Activated CD8-positive, alpha-beta T cell treated with anti-CD3 and anti-CD28 coated beads for 36 hours (primary cell): ENCODE measurements at regions not wholly inside any gene's neighbourhood (a gene's known extent, or its start where the extent isn't known, plus 50 kb on each side); places are given as distances from the start of the nearest gene placed in this dataset.

Experiments
- ATAC-seq: fragments of 200-7000 bp; cut with Tn5 transposase; one replicate; pipeline ENCODE4 v1.10.0; 2021; ENCODE audit warnings: mild to moderate bottlenecking, moderate library complexity
- CTCF ChIA-PET: fragments of 350-600 bp; sonication (Branson Sonifier 250); formaldehyde crosslinking; loops from one replicate; lab custom pipeline; 2021; ENCODE audit warnings: antibody characterized with exemption; lab: Charles Lee
- POLR2A ChIA-PET: fragments of 350-600 bp; sonication (Branson Sonifier 250); formaldehyde crosslinking; loops from one replicate; lab custom pipeline; 2021; ENCODE audit warnings: antibody characterized with exemption; lab: Charles Lee
- DNase-seq: peaks from one replicate; pipeline ENCODE4 v3.0.0-alpha.2; 2020
- H3K27ac Mint-ChIP-seq: one replicate; pipeline ENCODE4 v1.8.0; 2021; ENCODE audit warnings: mild to moderate bottlenecking, mixed read lengths
- H3K27me3 Mint-ChIP-seq: one replicate; pipeline ENCODE4 v1.8.0; 2021; ENCODE audit warnings: mixed read lengths
- H3K36me3 Mint-ChIP-seq: one replicate; pipeline ENCODE4 v1.8.0; 2021; ENCODE audit warnings: low read depth, mixed read lengths
- H3K4me1 Mint-ChIP-seq: one replicate; pipeline ENCODE4 v1.8.0; 2021; ENCODE audit warnings: low read depth, mixed read lengths
- H3K4me3 Mint-ChIP-seq: one replicate; pipeline ENCODE4 v1.8.0; 2021; ENCODE audit warnings: mild to moderate bottlenecking, moderate library complexity, mixed read lengths
- H3K9me3 Mint-ChIP-seq: one replicate; pipeline ENCODE4 v1.8.0; 2021; ENCODE audit warnings: mixed read lengths
- CTCF ChIP-seq: fragments of 200-600 bp; IDR thresholded peaks from one replicate; pipeline ENCODE4 v1.8.0; 2022; ENCODE audit warnings: antibody characterized with exemption, mild to moderate bottlenecking
- intact Hi-C: fragments of 100-400 bp; cut with micrococcal nuclease; formaldehyde crosslinking; loops from one replicate; pipeline ENCODE4 v1.10.0; 2022

- POLR2A ChIA-PET, result interaction anchor here (0.6 to 0.9 kb wide), 2 partner anchors 11 to 66 kb away, joined by 3 read pairs; no protein-coding TSS in a partner anchor
- intact Hi-C loops, result no loop called here
- Mint-ChIP-seq H3K36me3 (no peaks in the 10 kb centered on the region), H3K4me3 (no peak overlapping the region), H3K4me1 (no peaks in the 10 kb centered on the region), H3K27me3 (no peaks in the 10 kb centered on the region), H3K27ac (no peak overlapping the region), H3K9me3 (peaks cover 3% of the 10 kb centered on the region)
- ATAC-seq (no peak), DNase-seq (no peak)
- CTCF ChIA-PET, result no interaction called here
- TF ChIP-seq CTCF, result no peak
These were observed 1166.3 kb upstream of the ACVR2A start for GRCh38 chr2:146678516-146678915.

GRCh38 chr2:146677280-146677679, 1167.5 kb upstream of the ACVR2A start:
- no peak for ATAC-seq
- intact Hi-C loops, result no loop called here
- H3K36me3 Mint-ChIP-seq, result no peaks in the 10 kb centered on the region
- H3K9me3 Mint-ChIP-seq, result no peaks in the 10 kb centered on the region
- no peak overlapping the region for H3K27ac Mint-ChIP-seq
- no peaks in the 10 kb centered on the region for H3K4me1 Mint-ChIP-seq
- ChIA-PET POLR2A (no interaction called here), CTCF (no interaction called here)
- H3K4me3 Mint-ChIP-seq, result no peak overlapping the region
- TF ChIP-seq CTCF, result no peak
- no peaks in the 10 kb centered on the region for H3K27me3 Mint-ChIP-seq
- no peak for DNase-seq

GRCh38 chr2:146669735-146670134, 1175.1 kb upstream of the ACVR2A start:
- ChIA-PET POLR2A (no interaction called here), CTCF (no interaction called here)
- intact Hi-C loops, result no loop called here
- H3K36me3 Mint-ChIP-seq, result no peaks in the 10 kb centered on the region
- no peak overlapping the region for H3K27ac Mint-ChIP-seq
- no peak for ATAC-seq
- DNase-seq, result no peak
- H3K27me3 Mint-ChIP-seq, result no peaks in the 10 kb centered on the region
- H3K4me3 Mint-ChIP-seq, result no peak overlapping the region
- no peak for TF ChIP-seq CTCF
- H3K4me1 Mint-ChIP-seq, result no peaks in the 10 kb centered on the region
- no peaks in the 10 kb centered on the region for H3K9me3 Mint-ChIP-seq

GRCh38 chr2:146666340-146666739, 1178.5 kb upstream of the ACVR2A start:
- CTCF ChIA-PET, result no interaction called here
- no peaks in the 10 kb centered on the region for H3K9me3 Mint-ChIP-seq
- ATAC-seq (no peak), DNase-seq (no peak)
- POLR2A ChIA-PET, result no interaction called here
- H3K27me3 Mint-ChIP-seq, result no peaks in the 10 kb centered on the region
- no peak overlapping the region for H3K27ac Mint-ChIP-seq
- no peak overlapping the region for H3K4me3 Mint-ChIP-seq
- no peaks in the 10 kb centered on the region for H3K36me3 Mint-ChIP-seq
- intact Hi-C loops, result no loop called here
- H3K4me1 Mint-ChIP-seq, result no peaks in the 10 kb centered on the region
- no peak for TF ChIP-seq CTCF

GRCh38 chr2:146665800-146666199, 1179.0 kb upstream of the ACVR2A start:
- Mint-ChIP-seq H3K9me3 (no peaks in the 10 kb centered on the region), H3K36me3 (no peaks in the 10 kb centered on the region), H3K27me3 (no peaks in the 10 kb centered on the region), H3K4me1 (no peaks in the 10 kb centered on the region), H3K4me3 (no peak overlapping the region), H3K27ac (no peak overlapping the region)
- TF ChIP-seq CTCF, result no peak
- intact Hi-C loops, result no loop called here
- POLR2A ChIA-PET, result no interaction called here
- ATAC-seq (no peak), DNase-seq (no peak)
- CTCF ChIA-PET, result no interaction called here
